GM19240 (cell line): ENCODE measurements at regions not wholly inside any gene's neighbourhood (a gene's known extent, or its start where the extent isn't known, plus 50 kb on each side); places are given as distances from the start of the nearest gene placed in this dataset.

Experiments
- DNase-seq: peaks from one replicate; pipeline ENCODE4 v3.0.0; 2011; ENCODE audit warnings: low spot score; ENCODE audit not compliant: insufficient read length

- no peak for DNase-seq
Measured at GRCh38 chr5:143730112-143730801, 81.7 kb upstream of the HMHB1 start.

- no peak for DNase-seq
Measured at GRCh38 chr5:143729334-143729946, 82.5 kb upstream of the HMHB1 start.

- no peak for DNase-seq
Measured at GRCh38 chr5:143723159-143723558, 88.8 kb upstream of the HMHB1 start.

GRCh38 chr5:143721925-143722324, 90.0 kb upstream of the HMHB1 start:
- no peak for DNase-seq

- no peak for DNase-seq
Measured at GRCh38 chr5:143720689-143721088, 91.3 kb upstream of the HMHB1 start.

GRCh38 chr5:143717400-143717799, 94.6 kb upstream of the HMHB1 start:
- no peak for DNase-seq

- DNase-seq = no peak
Measured at GRCh38 chr5:143716881-143717280, 95.1 kb upstream of the HMHB1 start.

- DNase-seq = no peak
Measured at GRCh38 chr5:143715616-143716015, 96.3 kb upstream of the HMHB1 start.

- DNase-seq = no peak
Measured at GRCh38 chr5:143714629-143715028, 97.3 kb upstream of the HMHB1 start.

- DNase-seq = no peak
Measured at GRCh38 chr5:143713047-143714003, 98.6 kb upstream of the HMHB1 start.

- DNase-seq = no peak
Measured at GRCh38 chr5:143708672-143709071, 103.3 kb upstream of the HMHB1 start.

GRCh38 chr5:143707806-143708205, 104.2 kb upstream of the HMHB1 start:
- DNase-seq = no peak

GRCh38 chr5:143705381-143705780, 106.6 kb upstream of the HMHB1 start:
- no peak for DNase-seq

GRCh38 chr5:143703659-143704058, 108.3 kb upstream of the HMHB1 start:
- no peak for DNase-seq

GRCh38 chr5:143701493-143701892, 110.5 kb upstream of the HMHB1 start:
- no peak for DNase-seq

GRCh38 chr5:143700994-143701393, 111.0 kb upstream of the HMHB1 start:
- DNase-seq = no peak

GRCh38 chr5:143699121-143699520, 112.8 kb upstream of the HMHB1 start:
- DNase-seq = no peak

GRCh38 chr5:143698574-143698973, 113.4 kb upstream of the HMHB1 start:
- DNase-seq = no peak

GRCh38 chr5:143696921-143697320, 115.0 kb upstream of the HMHB1 start:
- no peak for DNase-seq

- no peak for DNase-seq
Measured at GRCh38 chr5:143695941-143696340, 116.0 kb upstream of the HMHB1 start.

- DNase-seq = no peak
Measured at GRCh38 chr5:143695244-143695864, 116.6 kb upstream of the HMHB1 start.

GRCh38 chr5:143694357-143694756, 117.6 kb upstream of the HMHB1 start:
- DNase-seq = no peak
